Chondrocyte (in vitro differentiated cells): ENCODE measurements at regions not wholly inside any gene's neighbourhood (a gene's known extent, or its start where the extent isn't known, plus 50 kb on each side); places are given as distances from the start of the nearest gene placed in this dataset.

Experiments
- DNase-seq: peaks from one replicate; pipeline ENCODE4 v3.0.0; 2021; ENCODE audit warnings: mixed read lengths, low spot score
- H3K27ac Mint-ChIP-seq: one replicate; pipeline ENCODE4 v1.8.0; 2021; ENCODE audit warnings: mild to moderate bottlenecking, moderate library complexity, mixed read lengths; ENCODE audit not compliant: unreplicated experiment
- H3K27me3 Mint-ChIP-seq: 2 replicates; pipeline ENCODE4 v1.8.0; 2021; ENCODE audit warnings: low read depth, mixed read lengths
- H3K36me3 Mint-ChIP-seq: 2 replicates; pipeline ENCODE4 v1.8.0; 2021; ENCODE audit warnings: low read depth, mixed read lengths
- H3K4me1 Mint-ChIP-seq: 2 replicates; pipeline ENCODE4 v1.8.0; 2021; ENCODE audit warnings: low read depth, mild to moderate bottlenecking, mixed read lengths
- H3K4me3 Mint-ChIP-seq: one replicate; pipeline ENCODE4 v1.8.0; 2021; ENCODE audit warnings: mild to moderate bottlenecking, moderate library complexity, mixed read lengths; ENCODE audit not compliant: unreplicated experiment
- H3K9me3 Mint-ChIP-seq: 2 replicates; pipeline ENCODE4 v1.8.0; 2021; ENCODE audit warnings: low read depth, mixed read lengths
- TF ChIP-seq, protein P1 (sequence below): fragments of 200-600 bp; sonication (generic); IDR thresholded peaks from 2 replicates; pipeline ENCODE4 v1.5.0; 2021; ENCODE audit warnings: antibody characterized with exemption, mild to moderate bottlenecking, moderate library complexity

GRCh38 chr12:90360300-90360699 is 594.7 kb downstream of the CCER1 start:
- Mint-ChIP-seq H3K27me3 (no peaks in the 10 kb centered on the region), H3K27ac (no peak overlapping the region), H3K9me3 (no peaks in the 10 kb centered on the region), H3K36me3 (no peaks in the 10 kb centered on the region), H3K4me3 (no peak overlapping the region), H3K4me1 (no peaks in the 10 kb centered on the region)
- TF ChIP-seq, protein P1, sequence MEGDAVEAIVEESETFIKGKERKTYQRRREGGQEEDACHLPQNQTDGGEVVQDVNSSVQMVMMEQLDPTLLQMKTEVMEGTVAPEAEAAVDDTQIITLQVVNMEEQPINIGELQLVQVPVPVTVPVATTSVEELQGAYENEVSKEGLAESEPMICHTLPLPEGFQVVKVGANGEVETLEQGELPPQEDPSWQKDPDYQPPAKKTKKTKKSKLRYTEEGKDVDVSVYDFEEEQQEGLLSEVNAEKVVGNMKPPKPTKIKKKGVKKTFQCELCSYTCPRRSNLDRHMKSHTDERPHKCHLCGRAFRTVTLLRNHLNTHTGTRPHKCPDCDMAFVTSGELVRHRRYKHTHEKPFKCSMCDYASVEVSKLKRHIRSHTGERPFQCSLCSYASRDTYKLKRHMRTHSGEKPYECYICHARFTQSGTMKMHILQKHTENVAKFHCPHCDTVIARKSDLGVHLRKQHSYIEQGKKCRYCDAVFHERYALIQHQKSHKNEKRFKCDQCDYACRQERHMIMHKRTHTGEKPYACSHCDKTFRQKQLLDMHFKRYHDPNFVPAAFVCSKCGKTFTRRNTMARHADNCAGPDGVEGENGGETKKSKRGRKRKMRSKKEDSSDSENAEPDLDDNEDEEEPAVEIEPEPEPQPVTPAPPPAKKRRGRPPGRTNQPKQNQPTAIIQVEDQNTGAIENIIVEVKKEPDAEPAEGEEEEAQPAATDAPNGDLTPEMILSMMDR: no peak
- no peak for DNase-seq

DNA sequence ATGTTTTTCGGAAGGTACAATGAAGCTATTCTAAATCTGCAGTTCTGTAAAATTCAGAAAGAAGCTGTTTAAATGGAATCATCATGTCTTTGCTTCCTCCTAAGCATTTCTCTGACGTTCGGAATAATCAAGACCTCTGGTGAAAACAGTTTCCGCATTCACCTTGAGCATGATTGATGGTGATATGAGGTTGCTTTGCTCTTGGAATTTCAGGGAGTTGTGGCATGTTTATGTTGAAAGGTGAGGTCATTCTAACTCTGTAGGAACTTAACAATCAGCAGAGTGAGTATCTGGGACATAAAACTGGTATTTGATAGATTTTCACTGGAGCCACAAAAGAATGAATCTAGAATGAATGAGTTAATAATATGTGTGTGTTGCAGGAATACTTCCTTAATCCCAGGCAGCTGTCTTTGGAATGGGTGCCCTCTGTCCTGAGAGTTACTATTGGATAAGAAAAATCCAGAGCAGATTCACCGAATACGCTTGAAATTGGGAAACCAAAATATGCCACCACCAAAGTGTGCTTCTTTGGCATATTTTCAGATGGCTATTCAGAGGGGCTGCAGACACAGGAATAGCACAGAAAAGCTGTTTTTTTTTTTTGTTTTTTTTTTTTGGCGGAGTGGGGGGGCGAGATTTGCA is 599.1 kb downstream of the CCER1 start:
- Mint-ChIP-seq H3K36me3 (no peaks in the 10 kb centered on the region), H3K4me3 (no peak overlapping the region), H3K27ac (no peak overlapping the region), H3K4me1 (no peaks in the 10 kb centered on the region), H3K27me3 (no peaks in the 10 kb centered on the region), H3K9me3 (peaks cover 4% of the 10 kb centered on the region)
- DNase-seq: no peak
- TF ChIP-seq, protein P1: no peak

DNA sequence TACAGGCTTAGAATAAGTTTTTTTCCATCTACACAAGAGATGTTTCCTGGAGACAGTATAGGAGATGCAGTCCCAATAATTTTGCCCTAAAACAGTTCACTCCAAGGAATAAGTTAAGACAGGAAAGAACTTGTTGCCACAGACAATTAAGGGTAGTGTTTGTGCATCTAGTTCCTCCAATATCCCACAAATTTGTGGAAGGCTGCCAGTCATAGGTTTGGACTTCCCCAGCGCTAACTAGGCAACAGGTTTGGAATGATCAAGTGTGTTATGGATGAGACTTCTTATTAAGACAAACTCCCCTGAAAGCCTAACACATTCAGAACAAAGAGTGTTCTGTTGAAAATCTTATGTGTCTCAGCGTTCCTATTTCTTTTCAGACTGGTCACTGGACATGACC is 611.0 kb downstream of the CCER1 start:
- TF ChIP-seq, protein P1: no peak
- H3K4me3 Mint-ChIP-seq: no peak overlapping the region
- no peaks in the 10 kb centered on the region for H3K9me3 Mint-ChIP-seq
- H3K27me3 Mint-ChIP-seq: peaks cover 1% of the 10 kb centered on the region
- no peaks in the 10 kb centered on the region for H3K4me1 Mint-ChIP-seq
- H3K27ac Mint-ChIP-seq: no peak overlapping the region
- DNase-seq: no peak
- H3K36me3 Mint-ChIP-seq: no peaks in the 10 kb centered on the region

DNA sequence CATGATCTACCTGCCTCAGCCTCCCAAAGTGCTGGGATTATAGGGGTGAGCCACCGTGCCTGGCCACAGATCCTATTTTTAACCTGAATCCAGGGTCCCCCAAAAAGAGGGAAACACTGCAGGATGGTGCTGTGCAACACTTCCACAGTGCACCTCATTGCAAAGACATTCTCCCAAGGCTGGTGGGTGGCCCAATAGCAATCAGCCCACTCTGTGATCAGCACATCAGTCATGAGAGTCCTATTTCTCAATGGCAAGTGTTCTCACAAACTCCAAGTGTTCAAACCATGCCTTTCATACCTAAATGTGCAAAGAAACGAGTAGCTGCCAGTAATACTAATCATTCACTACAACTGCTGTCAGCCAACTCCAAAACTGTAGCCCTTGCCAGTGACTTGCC is 612.9 kb downstream of the CCER1 start:
- no peaks in the 10 kb centered on the region for H3K4me1 Mint-ChIP-seq
- DNase-seq: no peak
- peaks cover 1% of the 10 kb centered on the region for H3K27me3 Mint-ChIP-seq
- H3K4me3 Mint-ChIP-seq: no peak overlapping the region
- no peaks in the 10 kb centered on the region for H3K36me3 Mint-ChIP-seq
- no peak overlapping the region for H3K27ac Mint-ChIP-seq
- H3K9me3 Mint-ChIP-seq: no peaks in the 10 kb centered on the region
- TF ChIP-seq, protein P1: no peak

DNA sequence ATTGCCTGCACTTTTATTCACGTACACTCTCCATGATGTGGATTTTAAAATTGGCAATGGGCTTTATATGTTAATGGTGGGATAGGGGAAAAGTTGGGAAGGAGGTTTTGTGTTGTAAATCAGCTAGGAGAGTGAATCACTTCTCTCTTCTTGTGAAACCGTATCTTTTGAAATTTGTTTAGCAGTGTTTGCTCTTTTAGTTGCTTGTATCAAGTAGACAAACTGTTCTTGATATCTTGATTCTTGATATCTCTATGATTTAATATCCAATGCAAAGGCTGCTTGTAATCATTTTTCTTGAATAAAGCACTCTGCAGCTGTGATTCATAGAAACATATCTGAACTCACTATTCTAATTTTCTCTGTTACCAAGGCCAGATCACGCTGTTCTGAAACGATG is 615.1 kb downstream of the CCER1 start:
- no peaks in the 10 kb centered on the region for H3K9me3 Mint-ChIP-seq
- H3K27ac Mint-ChIP-seq: no peak overlapping the region
- no peak for DNase-seq
- no peaks in the 10 kb centered on the region for H3K36me3 Mint-ChIP-seq
- H3K4me1 Mint-ChIP-seq: peaks cover 12% of the 10 kb centered on the region
- TF ChIP-seq, protein P1: no peak
- H3K4me3 Mint-ChIP-seq: no peak overlapping the region
- H3K27me3 Mint-ChIP-seq: peaks cover 1% of the 10 kb centered on the region
